ENCODE measurements at regions not wholly inside any gene's neighbourhood (a gene's known extent, or its start where the extent isn't known, plus 50 kb on each side); places are given as distances from the start of the nearest gene placed in this dataset.

GRCh38 chr1:239436286-239436685 is 49.9 kb downstream of the CHRM3 start:
- DNase-seq (ENCODE audit: extremely low read depth, low read depth, low spot score): no peak

DNA sequence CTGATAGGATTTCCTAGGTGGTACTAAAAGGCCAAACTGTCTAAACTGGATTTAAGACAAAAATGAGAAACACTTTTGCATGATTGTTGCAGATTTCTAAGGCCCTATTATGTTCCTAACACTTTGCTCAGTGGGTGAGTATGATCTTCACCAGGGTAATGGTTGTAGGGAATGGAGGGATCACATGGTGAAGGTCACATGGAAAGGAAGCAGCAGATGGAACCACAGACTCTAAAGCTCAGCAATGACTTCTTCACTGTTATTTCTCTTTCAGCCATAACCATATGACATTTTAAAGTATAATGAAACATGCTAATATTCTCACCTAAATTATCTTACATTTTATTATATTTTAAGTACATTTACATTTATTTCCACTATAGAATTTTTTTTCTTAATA is 51.5 kb downstream of the CHRM3 start:
- no peak for DNase-seq (ENCODE audit: extremely low read depth, low read depth, low spot score)

DNA sequence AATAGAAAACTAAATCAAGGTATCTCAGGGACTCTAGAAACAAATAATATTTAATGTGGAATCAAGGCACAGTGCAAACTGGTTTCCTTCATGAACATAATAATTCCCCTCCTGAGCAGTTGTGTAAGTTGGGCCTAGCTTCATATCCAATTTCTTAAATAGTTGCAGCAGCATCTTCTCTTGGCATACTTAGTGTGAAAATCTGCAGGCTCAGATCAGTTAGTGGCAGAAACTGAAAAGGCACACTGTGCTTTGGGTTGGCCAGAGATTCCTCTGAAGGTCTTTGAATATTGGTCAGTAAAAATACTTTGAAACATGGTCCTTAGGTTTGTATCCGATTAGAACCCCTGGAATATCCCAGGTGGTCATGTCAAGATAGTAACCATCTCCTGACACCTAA is 52.5 kb downstream of the CHRM3 start:
- DNase-seq (ENCODE audit: extremely low read depth, low read depth, low spot score): no peak

GRCh38 chr1:239443361-239443760 is 57.0 kb downstream of the CHRM3 start:
- no peak for DNase-seq (ENCODE audit: extremely low read depth, low read depth, low spot score)

DNA sequence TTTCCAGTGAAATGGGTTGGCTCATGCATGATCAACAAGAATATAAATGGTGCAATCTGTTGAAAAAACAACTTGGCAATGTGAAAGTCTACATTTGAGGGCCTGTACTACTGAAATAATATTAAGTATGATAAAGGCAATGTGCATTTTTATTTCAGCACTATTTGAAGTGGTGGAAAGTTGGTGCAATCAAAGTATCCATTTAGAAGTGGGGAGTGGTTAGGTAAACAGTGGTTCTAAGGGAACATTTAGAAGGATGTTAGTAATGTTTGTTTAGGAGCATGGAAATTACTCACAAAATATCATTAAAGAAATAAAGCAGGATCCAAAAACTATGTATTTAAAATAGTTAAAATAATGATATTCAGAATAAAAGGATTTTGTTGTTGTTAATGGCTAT is 60.2 kb downstream of the CHRM3 start:
- DNase-seq (ENCODE audit: extremely low read depth, low read depth, low spot score): no peak

- no peak for DNase-seq (ENCODE audit: extremely low read depth, low read depth, low spot score)
These were observed 62.5 kb downstream of the CHRM3 start for GRCh38 chr1:239448911-239449310.

- no peak for DNase-seq (ENCODE audit: extremely low read depth, low read depth, low spot score)
These were observed 69.4 kb downstream of the CHRM3 start for GRCh38 chr1:239455743-239456142.

- DNase-seq (ENCODE audit: extremely low read depth, low read depth, low spot score): no peak
These were observed 70.4 kb downstream of the CHRM3 start for GRCh38 chr1:239456788-239457187.

DNA sequence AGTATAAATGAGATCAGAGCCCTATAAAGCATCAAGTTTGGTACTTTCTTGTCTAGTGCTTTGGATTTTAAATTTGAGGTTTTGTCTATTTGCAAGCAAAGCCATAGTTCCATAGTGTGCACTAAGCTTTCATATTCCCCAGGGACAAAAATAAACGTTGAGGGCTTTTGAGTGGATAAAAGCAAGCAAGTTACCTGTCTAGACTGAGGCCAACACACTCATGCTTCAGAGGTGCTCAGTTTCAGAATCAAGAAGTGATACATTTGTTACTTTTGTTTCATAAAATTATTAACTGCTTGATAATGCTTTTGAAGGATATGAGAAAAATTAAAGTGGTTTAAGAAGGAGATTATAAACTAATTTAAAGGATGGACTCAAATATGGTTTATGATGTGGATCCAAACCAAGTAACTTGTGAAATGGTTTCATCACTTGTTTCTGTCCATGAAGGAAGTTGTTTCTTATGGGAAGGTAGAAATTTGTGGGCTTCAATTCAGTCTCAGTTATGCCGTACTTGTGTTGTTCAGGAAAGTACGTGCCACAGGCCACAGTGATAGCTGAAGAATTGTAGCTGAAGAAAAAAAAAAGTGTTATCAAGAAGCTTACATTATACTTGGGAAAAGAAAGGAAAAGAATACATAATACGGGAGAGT is 71.2 kb downstream of the CHRM3 start:
- no peak for DNase-seq (ENCODE audit: extremely low read depth, low read depth, low spot score)

- no peak for DNase-seq (ENCODE audit: extremely low read depth, low read depth, low spot score)
These were observed 71.8 kb downstream of the CHRM3 start for GRCh38 chr1:239458144-239458500.

GRCh38 chr1:239467730-239468129 is 81.4 kb downstream of the CHRM3 start:
- DNase-seq (ENCODE audit: extremely low read depth, low read depth, low spot score): no peak

GRCh38 chr1:239478069-239478468 is 91.7 kb downstream of the CHRM3 start:
- no peak for DNase-seq (ENCODE audit: extremely low read depth, low read depth, low spot score)

GRCh38 chr1:239483391-239483790 is 97.0 kb downstream of the CHRM3 start:
- no peak for DNase-seq (ENCODE audit: extremely low read depth, low read depth, low spot score)

- no peak for DNase-seq (ENCODE audit: extremely low read depth, low read depth, low spot score)
These were observed 107.5 kb downstream of the CHRM3 start for GRCh38 chr1:239493811-239494414.

- DNase-seq (ENCODE audit: extremely low read depth, low read depth, low spot score): no peak
These were observed 118.7 kb downstream of the CHRM3 start for GRCh38 chr1:239505094-239505493.

- DNase-seq (ENCODE audit: extremely low read depth, low read depth, low spot score): no peak
These were observed 121.5 kb downstream of the CHRM3 start for GRCh38 chr1:239507826-239508225.

GRCh38 chr1:239511875-239512274 is 125.5 kb downstream of the CHRM3 start:
- DNase-seq (ENCODE audit: extremely low read depth, low read depth, low spot score): no peak

GRCh38 chr1:239516579-239516978 is 130.2 kb downstream of the CHRM3 start:
- DNase-seq (ENCODE audit: extremely low read depth, low read depth, low spot score): no peak

GRCh38 chr1:239526391-239526790 is 140.0 kb downstream of the CHRM3 start:
- DNase-seq (ENCODE audit: extremely low read depth, low read depth, low spot score): no peak

- no peak for DNase-seq (ENCODE audit: extremely low read depth, low read depth, low spot score)
These were observed 140.8 kb downstream of the CHRM3 start for GRCh38 chr1:239527051-239527693.

GRCh38 chr1:239536165-239536849 is 149.9 kb downstream of the CHRM3 start:
- DNase-seq (ENCODE audit: extremely low read depth, low read depth, low spot score): no peak

DNA sequence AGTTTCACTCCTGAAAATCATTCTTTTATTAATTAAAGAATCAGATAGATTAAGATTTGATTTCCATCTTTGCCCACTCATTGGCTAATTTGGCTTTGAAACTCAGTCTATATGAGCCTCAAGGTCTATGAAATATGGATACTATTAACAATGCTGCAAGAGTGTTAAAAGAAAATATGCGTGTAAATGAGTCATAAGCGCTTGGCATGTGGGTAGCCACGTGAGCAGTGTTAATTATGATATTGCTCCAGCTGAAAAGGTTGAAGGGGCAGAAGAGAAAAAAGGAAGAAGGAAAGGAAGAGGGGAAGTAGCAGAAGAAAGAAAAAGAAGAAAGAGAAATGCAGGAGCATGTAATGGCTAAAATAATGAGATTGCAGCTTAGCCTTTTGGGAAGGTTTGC is 151.4 kb downstream of the CHRM3 start:
- no peak for DNase-seq (ENCODE audit: extremely low read depth, low read depth, low spot score)
